Natural killer cell (primary cell): ENCODE measurements at regions not wholly inside any gene's neighbourhood (a gene's known extent, or its start where the extent isn't known, plus 50 kb on each side); places are given as distances from the start of the nearest gene placed in this dataset.

Experiments
- ATAC-seq, 3 donors: fragments of 150-1000 bp in 2 of 3; fragments of 200-7000 bp in 1 of 3; cut with Tn5 transposase; 1 replicate in 1 of 3; 2 replicates in 2 of 3; pipeline ENCODE4 v1.10.0; 2021; ENCODE audit warnings: mild to moderate bottlenecking in 2 of 3, moderate library complexity in 2 of 3
- DNase-seq, 2 donors: peaks; one replicate each; pipeline versions ENCODE4 v3.0.0 to v3.0.0-alpha.2; 2013 to 2021; ENCODE audit warnings: mixed read lengths in 1 of 2
- H3K27ac ChIP-seq: one replicate; pipeline ENCODE4 v1.5.1; 2013; ENCODE audit warnings: mild to moderate bottlenecking, low read length
- H3K27me3 ChIP-seq: one replicate; pipeline ENCODE4 v1.6.1; 2013; ENCODE audit warnings: low read length; ENCODE audit not compliant: control insufficient read depth, insufficient read depth
- H3K36me3 ChIP-seq: one replicate; pipeline ENCODE4 v1.6.1; 2013; ENCODE audit warnings: low read length; ENCODE audit not compliant: control insufficient read depth, insufficient read depth
- H3K4me1 ChIP-seq: one replicate; pipeline ENCODE4 v1.6.1; 2013; ENCODE audit warnings: low read length; ENCODE audit not compliant: control insufficient read depth, insufficient read depth
- H3K4me3 ChIP-seq: one replicate; pipeline ENCODE4 v1.5.1; 2013; ENCODE audit warnings: low read length
- H3K9me3 ChIP-seq: one replicate; pipeline ENCODE4 v1.6.1; 2013; ENCODE audit warnings: low read length; ENCODE audit not compliant: control insufficient read depth, insufficient read depth
- H3K27ac Mint-ChIP-seq, 2 donors: one replicate each; pipeline ENCODE4 v1.8.0; 2022; ENCODE audit warnings: mild to moderate bottlenecking in 2 of 2, mixed read lengths in 2 of 2, moderate library complexity in 1 of 2
- H3K27me3 Mint-ChIP-seq, 2 donors: one replicate each; pipeline ENCODE4 v1.8.0; 2022; ENCODE audit warnings: low read depth in 2 of 2, mixed read lengths in 2 of 2
- H3K36me3 Mint-ChIP-seq: one replicate; pipeline ENCODE4 v1.8.0; 2022; ENCODE audit warnings: mixed read lengths
- H3K4me1 Mint-ChIP-seq, 2 donors: one replicate each; pipeline ENCODE4 v1.8.0; 2022; ENCODE audit warnings: mixed read lengths in 2 of 2
- H3K4me3 Mint-ChIP-seq: one replicate; pipeline ENCODE4 v1.8.0; 2022; ENCODE audit warnings: mild to moderate bottlenecking, moderate library complexity, mixed read lengths
- H3K9me3 Mint-ChIP-seq, 2 donors: one replicate each; pipeline ENCODE4 v1.8.0; 2022; ENCODE audit warnings: mixed read lengths in 2 of 2
- WGBS: methylation state at CpG from one replicate; pipeline ENCODE4 v1.1.7; 2013; ENCODE audit warnings: missing lambda C conversion rate; ENCODE audit not compliant: insufficient coverage; 5-methylcytosine and 5-hydroxymethylcytosine counted together
- intact Hi-C: fragments of 100-400 bp; cut with micrococcal nuclease; formaldehyde crosslinking; loops from one replicate; pipeline ENCODE4 v1.14.2; 2022
- TF ChIP-seq, protein P1 (sequence below): fragments of 200-600 bp; IDR thresholded peaks from one replicate; pipeline ENCODE4 v1.8.0; 2022; ENCODE audit warnings: antibody characterized with exemption

DNA sequence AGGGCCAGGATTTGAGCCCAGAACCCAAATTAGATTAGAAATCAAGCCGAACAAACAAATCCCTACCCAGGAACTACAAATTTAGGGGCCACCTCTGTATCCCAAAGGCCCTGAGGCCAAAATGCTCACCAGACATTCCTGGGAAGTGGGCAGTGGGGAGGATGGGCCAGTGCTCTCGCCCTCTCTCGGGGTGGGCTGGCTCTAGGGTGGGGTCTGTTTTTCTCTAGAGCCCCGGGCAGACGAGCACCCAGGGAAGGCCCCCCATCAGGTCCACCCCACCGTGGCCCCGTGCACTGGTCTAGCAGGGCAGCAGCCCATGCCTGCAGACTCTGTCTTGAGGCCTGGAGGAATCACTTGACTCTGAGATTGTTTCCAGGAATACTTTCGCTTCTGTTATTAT is 252.0 kb downstream of the RRAGC start:
- Histone ChIP-seq H3K27me3 (no peaks in the 10 kb centered on the region), H3K9me3 (no peaks in the 10 kb centered on the region), H3K4me3 (no peak overlapping the region), H3K36me3 (no peaks in the 10 kb centered on the region), H3K27ac (no peak overlapping the region), H3K4me1 (no peaks in the 10 kb centered on the region)
- DNase-seq: no peak
- no peak for ATAC-seq
- 84% methylated on average over 8 of the region's 8 CpGs for WGBS
- TF ChIP-seq, protein P1, sequence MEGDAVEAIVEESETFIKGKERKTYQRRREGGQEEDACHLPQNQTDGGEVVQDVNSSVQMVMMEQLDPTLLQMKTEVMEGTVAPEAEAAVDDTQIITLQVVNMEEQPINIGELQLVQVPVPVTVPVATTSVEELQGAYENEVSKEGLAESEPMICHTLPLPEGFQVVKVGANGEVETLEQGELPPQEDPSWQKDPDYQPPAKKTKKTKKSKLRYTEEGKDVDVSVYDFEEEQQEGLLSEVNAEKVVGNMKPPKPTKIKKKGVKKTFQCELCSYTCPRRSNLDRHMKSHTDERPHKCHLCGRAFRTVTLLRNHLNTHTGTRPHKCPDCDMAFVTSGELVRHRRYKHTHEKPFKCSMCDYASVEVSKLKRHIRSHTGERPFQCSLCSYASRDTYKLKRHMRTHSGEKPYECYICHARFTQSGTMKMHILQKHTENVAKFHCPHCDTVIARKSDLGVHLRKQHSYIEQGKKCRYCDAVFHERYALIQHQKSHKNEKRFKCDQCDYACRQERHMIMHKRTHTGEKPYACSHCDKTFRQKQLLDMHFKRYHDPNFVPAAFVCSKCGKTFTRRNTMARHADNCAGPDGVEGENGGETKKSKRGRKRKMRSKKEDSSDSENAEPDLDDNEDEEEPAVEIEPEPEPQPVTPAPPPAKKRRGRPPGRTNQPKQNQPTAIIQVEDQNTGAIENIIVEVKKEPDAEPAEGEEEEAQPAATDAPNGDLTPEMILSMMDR: no peak
- no peaks in the 10 kb centered on the region for H3K36me3 Mint-ChIP-seq
- intact Hi-C loops: no loop called here
- no peak overlapping the region for H3K27ac Mint-ChIP-seq
- H3K27me3 Mint-ChIP-seq: peaks cover 6 to 20% of the 10 kb centered on the region in 2 donors
- H3K4me1 Mint-ChIP-seq: no peaks in the 10 kb centered on the region
- no peaks in the 10 kb centered on the region for H3K9me3 Mint-ChIP-seq
- H3K4me3 Mint-ChIP-seq: no peak overlapping the region

DNA sequence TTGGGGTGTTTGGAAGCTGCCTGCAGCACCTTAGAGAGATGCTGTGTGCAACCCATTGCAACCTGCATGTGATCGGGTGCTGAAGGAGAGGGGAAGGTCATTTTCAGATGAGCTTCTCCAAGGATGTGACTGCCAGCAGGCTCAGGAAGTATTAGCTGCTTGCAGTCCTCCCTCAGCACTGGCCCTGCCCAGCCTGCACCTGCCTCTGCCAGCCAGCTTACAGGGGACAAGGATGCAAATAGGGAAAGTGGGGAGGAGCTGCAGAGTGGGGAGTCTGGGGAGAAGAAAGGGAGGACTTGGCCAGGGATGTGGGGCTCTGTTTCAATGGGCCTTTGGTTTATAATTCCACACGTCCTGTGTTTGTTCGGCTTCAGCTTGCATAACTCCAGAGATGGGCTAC is 254.5 kb downstream of the RRAGC start:
- H3K9me3 Mint-ChIP-seq: no peaks in the 10 kb centered on the region
- Histone ChIP-seq H3K4me3 (no peak overlapping the region), H3K9me3 (no peaks in the 10 kb centered on the region), H3K36me3 (no peaks in the 10 kb centered on the region), H3K27me3 (no peaks in the 10 kb centered on the region), H3K27ac (no peak overlapping the region), H3K4me1 (no peaks in the 10 kb centered on the region)
- intact Hi-C loops: no loop called here
- no peak overlapping the region for H3K27ac Mint-ChIP-seq
- peaks cover 4 to 10% of the 10 kb centered on the region in 2 donors for H3K27me3 Mint-ChIP-seq
- DNase-seq: no peak
- no peaks in the 10 kb centered on the region for H3K36me3 Mint-ChIP-seq
- 88% methylated on average over 3 of the region's 3 CpGs for WGBS
- H3K4me1 Mint-ChIP-seq: no peaks in the 10 kb centered on the region
- ATAC-seq: no peak
- no peak overlapping the region for H3K4me3 Mint-ChIP-seq
- TF ChIP-seq, protein P1: no peak

DNA sequence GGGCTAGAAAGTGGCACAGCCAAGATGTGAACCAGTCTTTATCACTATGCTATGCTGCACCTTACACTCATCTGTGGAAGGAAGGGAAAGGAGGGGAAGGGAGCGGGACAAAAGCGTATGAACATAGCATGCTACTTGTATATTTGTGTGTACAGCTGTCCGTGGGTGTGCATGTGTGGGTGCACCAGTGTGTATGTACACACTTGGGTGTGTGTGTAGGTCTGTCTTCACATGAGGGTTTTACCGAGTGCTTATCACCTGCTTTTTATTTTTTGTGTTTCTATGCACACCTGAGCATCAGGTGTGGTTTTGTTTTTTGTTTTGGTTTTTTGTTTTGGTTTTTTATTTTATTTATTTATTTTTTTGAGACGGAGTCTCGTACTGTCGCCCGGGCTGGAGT is 255.7 kb downstream of the RRAGC start:
- WGBS: 88% methylated on average over 8 of the region's 8 CpGs
- H3K9me3 Mint-ChIP-seq: no peaks in the 10 kb centered on the region
- H3K27ac ChIP-seq: no peak overlapping the region
- no peak overlapping the region for H3K4me3 ChIP-seq
- no peaks in the 10 kb centered on the region for H3K36me3 Mint-ChIP-seq
- no peak overlapping the region for H3K27ac Mint-ChIP-seq
- peaks cover 4% of the 10 kb centered on the region for H3K27me3 ChIP-seq
- no peaks in the 10 kb centered on the region for H3K9me3 ChIP-seq
- no peak overlapping the region for H3K4me3 Mint-ChIP-seq
- H3K4me1 ChIP-seq: no peaks in the 10 kb centered on the region
- H3K4me1 Mint-ChIP-seq: no peaks in the 10 kb centered on the region
- intact Hi-C loops: no loop called here
- peaks cover under 1 to 7% of the 10 kb centered on the region in 2 donors for H3K27me3 Mint-ChIP-seq
- DNase-seq: no peak
- TF ChIP-seq, protein P1: no peak
- no peak for ATAC-seq
- no peaks in the 10 kb centered on the region for H3K36me3 ChIP-seq

DNA sequence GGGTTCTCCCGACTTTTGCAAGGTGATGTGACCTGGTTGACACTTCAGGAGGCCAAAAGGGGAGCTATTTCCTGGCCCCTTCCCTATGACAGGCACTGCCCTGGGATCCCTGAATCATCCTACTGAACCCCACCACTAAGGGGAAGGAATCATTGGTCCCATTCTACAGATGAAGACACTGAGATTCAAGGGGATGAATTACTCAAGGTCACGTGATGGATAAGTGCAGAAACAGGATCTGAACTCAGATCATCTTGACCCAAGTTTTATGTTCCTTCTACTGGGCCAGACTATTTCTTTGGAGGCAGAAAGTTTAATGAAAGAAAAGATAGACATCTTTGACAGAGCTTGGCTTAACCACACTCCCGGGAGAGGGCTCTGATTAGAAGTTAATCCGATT is 258.7 kb downstream of the RRAGC start:
- DNase-seq: no peak
- Mint-ChIP-seq H3K4me1 (no peaks in the 10 kb centered on the region), H3K36me3 (no peaks in the 10 kb centered on the region), H3K27ac (no peak overlapping the region), H3K27me3 (peaks cover 0 to 9% of the 10 kb centered on the region in 2 donors), H3K4me3 (no peak overlapping the region), H3K9me3 (no peaks in the 10 kb centered on the region)
- no peak overlapping the region for H3K4me3 ChIP-seq
- H3K36me3 ChIP-seq: no peaks in the 10 kb centered on the region
- TF ChIP-seq, protein P1: no peak
- H3K27ac ChIP-seq: no peak overlapping the region
- ATAC-seq: no peak
- no peaks in the 10 kb centered on the region for H3K4me1 ChIP-seq
- intact Hi-C loops: no loop called here
- H3K9me3 ChIP-seq: no peaks in the 10 kb centered on the region
- peaks cover 4% of the 10 kb centered on the region for H3K27me3 ChIP-seq
- WGBS: 74% methylated on average over 4 of the region's 4 CpGs
